SK-N-SH (cell line): ENCODE measurements at regions not wholly inside any gene's neighbourhood (a gene's known extent, or its start where the extent isn't known, plus 50 kb on each side); places are given as distances from the start of the nearest gene placed in this dataset.

Source experiments
- TF ChIP-seq, protein P1 (sequence below): fragments of 200-600 bp; sonication (generic); IDR thresholded peaks from 2 replicates; pipeline ENCODE4 v1.6.1; 2017; ENCODE audit warnings: antibody characterized with exemption, mild to moderate bottlenecking, moderate library complexity
- TF ChIP-seq, protein P2 (sequence below): IDR thresholded peaks from 2 replicates; pipeline ENCODE4 v1.6.1; 2012; ENCODE audit warnings: mild to moderate bottlenecking, low read depth, low read length, moderate library complexity

DNA sequence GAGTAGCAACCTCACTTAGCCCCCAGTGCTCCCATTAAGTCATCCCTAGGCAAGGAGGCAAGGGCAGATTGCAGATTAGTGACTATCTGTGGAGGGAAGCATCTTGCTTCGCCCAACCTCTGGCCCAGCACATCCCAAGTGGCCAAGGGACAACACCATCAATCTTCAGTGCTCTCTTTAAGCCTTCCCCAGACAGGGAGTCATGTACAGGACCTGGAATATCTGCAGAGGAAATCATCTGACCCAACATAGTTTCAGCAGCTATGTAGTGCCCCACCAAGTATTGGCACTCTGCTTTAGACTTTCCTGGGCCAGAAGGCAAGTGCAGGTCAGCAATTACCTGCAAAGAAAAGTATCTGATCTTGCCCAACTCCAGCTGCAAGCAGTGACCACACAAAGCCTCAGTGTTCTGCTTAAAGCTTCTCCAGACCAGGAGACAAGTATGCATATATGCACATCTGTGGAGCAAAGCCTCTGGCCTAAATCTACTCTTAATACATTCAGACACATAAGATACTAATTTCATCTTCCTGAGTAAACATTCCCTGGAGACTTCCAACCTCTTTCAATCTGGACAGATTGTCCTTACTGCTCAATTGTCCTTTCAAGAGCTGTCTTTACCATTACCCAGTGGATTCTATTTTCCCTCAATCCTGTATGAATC is 224.8 kb upstream of the VLDLR start:
- TF ChIP-seq, protein P1, sequence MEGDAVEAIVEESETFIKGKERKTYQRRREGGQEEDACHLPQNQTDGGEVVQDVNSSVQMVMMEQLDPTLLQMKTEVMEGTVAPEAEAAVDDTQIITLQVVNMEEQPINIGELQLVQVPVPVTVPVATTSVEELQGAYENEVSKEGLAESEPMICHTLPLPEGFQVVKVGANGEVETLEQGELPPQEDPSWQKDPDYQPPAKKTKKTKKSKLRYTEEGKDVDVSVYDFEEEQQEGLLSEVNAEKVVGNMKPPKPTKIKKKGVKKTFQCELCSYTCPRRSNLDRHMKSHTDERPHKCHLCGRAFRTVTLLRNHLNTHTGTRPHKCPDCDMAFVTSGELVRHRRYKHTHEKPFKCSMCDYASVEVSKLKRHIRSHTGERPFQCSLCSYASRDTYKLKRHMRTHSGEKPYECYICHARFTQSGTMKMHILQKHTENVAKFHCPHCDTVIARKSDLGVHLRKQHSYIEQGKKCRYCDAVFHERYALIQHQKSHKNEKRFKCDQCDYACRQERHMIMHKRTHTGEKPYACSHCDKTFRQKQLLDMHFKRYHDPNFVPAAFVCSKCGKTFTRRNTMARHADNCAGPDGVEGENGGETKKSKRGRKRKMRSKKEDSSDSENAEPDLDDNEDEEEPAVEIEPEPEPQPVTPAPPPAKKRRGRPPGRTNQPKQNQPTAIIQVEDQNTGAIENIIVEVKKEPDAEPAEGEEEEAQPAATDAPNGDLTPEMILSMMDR: no peak
- TF ChIP-seq, protein P2, sequence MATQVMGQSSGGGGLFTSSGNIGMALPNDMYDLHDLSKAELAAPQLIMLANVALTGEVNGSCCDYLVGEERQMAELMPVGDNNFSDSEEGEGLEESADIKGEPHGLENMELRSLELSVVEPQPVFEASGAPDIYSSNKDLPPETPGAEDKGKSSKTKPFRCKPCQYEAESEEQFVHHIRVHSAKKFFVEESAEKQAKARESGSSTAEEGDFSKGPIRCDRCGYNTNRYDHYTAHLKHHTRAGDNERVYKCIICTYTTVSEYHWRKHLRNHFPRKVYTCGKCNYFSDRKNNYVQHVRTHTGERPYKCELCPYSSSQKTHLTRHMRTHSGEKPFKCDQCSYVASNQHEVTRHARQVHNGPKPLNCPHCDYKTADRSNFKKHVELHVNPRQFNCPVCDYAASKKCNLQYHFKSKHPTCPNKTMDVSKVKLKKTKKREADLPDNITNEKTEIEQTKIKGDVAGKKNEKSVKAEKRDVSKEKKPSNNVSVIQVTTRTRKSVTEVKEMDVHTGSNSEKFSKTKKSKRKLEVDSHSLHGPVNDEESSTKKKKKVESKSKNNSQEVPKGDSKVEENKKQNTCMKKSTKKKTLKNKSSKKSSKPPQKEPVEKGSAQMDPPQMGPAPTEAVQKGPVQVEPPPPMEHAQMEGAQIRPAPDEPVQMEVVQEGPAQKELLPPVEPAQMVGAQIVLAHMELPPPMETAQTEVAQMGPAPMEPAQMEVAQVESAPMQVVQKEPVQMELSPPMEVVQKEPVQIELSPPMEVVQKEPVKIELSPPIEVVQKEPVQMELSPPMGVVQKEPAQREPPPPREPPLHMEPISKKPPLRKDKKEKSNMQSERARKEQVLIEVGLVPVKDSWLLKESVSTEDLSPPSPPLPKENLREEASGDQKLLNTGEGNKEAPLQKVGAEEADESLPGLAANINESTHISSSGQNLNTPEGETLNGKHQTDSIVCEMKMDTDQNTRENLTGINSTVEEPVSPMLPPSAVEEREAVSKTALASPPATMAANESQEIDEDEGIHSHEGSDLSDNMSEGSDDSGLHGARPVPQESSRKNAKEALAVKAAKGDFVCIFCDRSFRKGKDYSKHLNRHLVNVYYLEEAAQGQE: no peak
